Activated naive CD4-positive, alpha-beta T cell treated with anti-CD3 and anti-CD28 coated beads for 36 hours (primary cell): ENCODE measurements at regions not wholly inside any gene's neighbourhood (a gene's known extent, or its start where the extent isn't known, plus 50 kb on each side); places are given as distances from the start of the nearest gene placed in this dataset.

ENCODE experiments used
- CTCF ChIA-PET: fragments of 350-600 bp; sonication (Branson Sonifier 250); formaldehyde crosslinking; loops from one replicate; lab custom pipeline; 2021; ENCODE audit warnings: antibody characterized with exemption; lab: Charles Lee
- DNase-seq: peaks from one replicate; pipeline ENCODE4 v3.0.0-alpha.2; 2020
- H3K27ac Mint-ChIP-seq: one replicate; pipeline ENCODE4 v1.8.0; 2021; ENCODE audit warnings: mild to moderate bottlenecking, mixed read lengths
- H3K27me3 Mint-ChIP-seq: one replicate; pipeline ENCODE4 v1.8.0; 2021; ENCODE audit warnings: low read depth, mixed read lengths
- H3K36me3 Mint-ChIP-seq: one replicate; pipeline ENCODE4 v1.8.0; 2021; ENCODE audit warnings: low read depth, mixed read lengths
- H3K4me1 Mint-ChIP-seq: one replicate; pipeline ENCODE4 v1.8.0; 2021; ENCODE audit warnings: low read depth, mixed read lengths
- H3K4me3 Mint-ChIP-seq: one replicate; pipeline ENCODE4 v1.8.0; 2021; ENCODE audit warnings: mild to moderate bottlenecking, moderate library complexity, mixed read lengths
- H3K9me3 Mint-ChIP-seq: one replicate; pipeline ENCODE4 v1.8.0; 2021; ENCODE audit warnings: mixed read lengths
- intact Hi-C: fragments of 100-400 bp; cut with micrococcal nuclease; formaldehyde crosslinking; loops from one replicate; pipeline ENCODE4 v1.15.1; 2023

GRCh38 chr5:15085671-15086070, 214.1 kb upstream of the ANKH start:
- intact Hi-C loops = no loop called here
- CTCF ChIA-PET = no interaction called here
- Mint-ChIP-seq H3K9me3 (peaks cover 4% of the 10 kb centered on the region), H3K36me3 (no peaks in the 10 kb centered on the region), H3K4me3 (no peak overlapping the region), H3K27me3 (no peaks in the 10 kb centered on the region), H3K4me1 (no peaks in the 10 kb centered on the region), H3K27ac (no peak overlapping the region)
- DNase-seq = no peak

GRCh38 chr5:15082096-15082495, 210.5 kb upstream of the ANKH start:
- Mint-ChIP-seq H3K27me3 (no peaks in the 10 kb centered on the region), H3K4me3 (no peak overlapping the region), H3K9me3 (no peaks in the 10 kb centered on the region), H3K4me1 (no peaks in the 10 kb centered on the region), H3K27ac (no peak overlapping the region), H3K36me3 (no peaks in the 10 kb centered on the region)
- intact Hi-C loops = no loop called here
- DNase-seq = no peak
- CTCF ChIA-PET = no interaction called here

GRCh38 chr5:15080219-15080618, 208.6 kb upstream of the ANKH start:
- no peaks in the 10 kb centered on the region for H3K36me3 Mint-ChIP-seq
- no peak for DNase-seq
- no peak overlapping the region for H3K27ac Mint-ChIP-seq
- no peak overlapping the region for H3K4me3 Mint-ChIP-seq
- CTCF ChIA-PET = no interaction called here
- no peaks in the 10 kb centered on the region for H3K9me3 Mint-ChIP-seq
- H3K27me3 Mint-ChIP-seq = no peaks in the 10 kb centered on the region
- intact Hi-C loops = no loop called here
- H3K4me1 Mint-ChIP-seq = no peaks in the 10 kb centered on the region

GRCh38 chr5:15079566-15079965, 208.0 kb upstream of the ANKH start:
- CTCF ChIA-PET = interaction anchor here (0.9 kb wide), 1 partner anchor 26 kb away, joined by 4 read pairs; no protein-coding TSS in a partner anchor
- no peaks in the 10 kb centered on the region for H3K4me1 Mint-ChIP-seq
- no peaks in the 10 kb centered on the region for H3K36me3 Mint-ChIP-seq
- H3K4me3 Mint-ChIP-seq = no peak overlapping the region
- H3K27me3 Mint-ChIP-seq = no peaks in the 10 kb centered on the region
- no peak for DNase-seq
- no peak overlapping the region for H3K27ac Mint-ChIP-seq
- intact Hi-C loops = no loop called here
- H3K9me3 Mint-ChIP-seq = no peaks in the 10 kb centered on the region

GRCh38 chr5:15074651-15075050, 203.1 kb upstream of the ANKH start:
- Mint-ChIP-seq H3K4me3 (no peak overlapping the region), H3K27ac (no peak overlapping the region), H3K36me3 (no peaks in the 10 kb centered on the region), H3K4me1 (no peaks in the 10 kb centered on the region), H3K9me3 (no peaks in the 10 kb centered on the region), H3K27me3 (peaks cover 3% of the 10 kb centered on the region)
- intact Hi-C loops = no loop called here
- DNase-seq = no peak
- CTCF ChIA-PET = interaction anchor here (1.2 kb wide), 1 partner anchor 35 kb away, joined by 3 read pairs; no protein-coding TSS in a partner anchor

GRCh38 chr5:15073453-15073852, 201.9 kb upstream of the ANKH start:
- H3K4me3 Mint-ChIP-seq = no peak overlapping the region
- CTCF ChIA-PET = no interaction called here
- H3K9me3 Mint-ChIP-seq = no peaks in the 10 kb centered on the region
- DNase-seq = no peak
- H3K36me3 Mint-ChIP-seq = no peaks in the 10 kb centered on the region
- H3K27me3 Mint-ChIP-seq = peaks cover 3% of the 10 kb centered on the region
- intact Hi-C loops = no loop called here
- H3K27ac Mint-ChIP-seq = no peak overlapping the region
- H3K4me1 Mint-ChIP-seq = no peaks in the 10 kb centered on the region

- Mint-ChIP-seq H3K9me3 (no peaks in the 10 kb centered on the region), H3K4me1 (no peaks in the 10 kb centered on the region), H3K27me3 (peaks cover 3% of the 10 kb centered on the region), H3K36me3 (no peaks in the 10 kb centered on the region), H3K4me3 (no peak overlapping the region), H3K27ac (no peak overlapping the region)
- DNase-seq = no peak
- intact Hi-C loops = no loop called here
- CTCF ChIA-PET = no interaction called here
Observed at GRCh38 chr5:15070907-15071306, 199.3 kb upstream of the ANKH start.

GRCh38 chr5:15069407-15069905, 197.9 kb upstream of the ANKH start:
- intact Hi-C loops = no loop called here
- Mint-ChIP-seq H3K27me3 (peaks cover 3% of the 10 kb centered on the region), H3K36me3 (no peaks in the 10 kb centered on the region), H3K9me3 (no peaks in the 10 kb centered on the region), H3K27ac (no peak overlapping the region), H3K4me3 (no peak overlapping the region), H3K4me1 (no peaks in the 10 kb centered on the region)
- DNase-seq = no peak
- CTCF ChIA-PET = no interaction called here

- no peaks in the 10 kb centered on the region for H3K27me3 Mint-ChIP-seq
- H3K4me1 Mint-ChIP-seq = no peaks in the 10 kb centered on the region
- H3K4me3 Mint-ChIP-seq = no peak overlapping the region
- CTCF ChIA-PET = no interaction called here
- H3K36me3 Mint-ChIP-seq = no peaks in the 10 kb centered on the region
- intact Hi-C loops = no loop called here
- no peaks in the 10 kb centered on the region for H3K9me3 Mint-ChIP-seq
- no peak overlapping the region for H3K27ac Mint-ChIP-seq
- DNase-seq = no peak
Observed at GRCh38 chr5:15065091-15065490, 193.5 kb upstream of the ANKH start.

GRCh38 chr5:15064396-15064795, 192.8 kb upstream of the ANKH start:
- Mint-ChIP-seq H3K4me3 (no peak overlapping the region), H3K4me1 (no peaks in the 10 kb centered on the region), H3K9me3 (no peaks in the 10 kb centered on the region), H3K36me3 (no peaks in the 10 kb centered on the region), H3K27me3 (no peaks in the 10 kb centered on the region), H3K27ac (no peak overlapping the region)
- CTCF ChIA-PET = no interaction called here
- intact Hi-C loops = no loop called here
- no peak for DNase-seq

GRCh38 chr5:15056988-15057592, 185.5 kb upstream of the ANKH start:
- no peaks in the 10 kb centered on the region for H3K36me3 Mint-ChIP-seq
- no peak for DNase-seq
- no peak overlapping the region for H3K27ac Mint-ChIP-seq
- no peak overlapping the region for H3K4me3 Mint-ChIP-seq
- CTCF ChIA-PET = interaction anchor here (1.2 kb wide), 1 partner anchor 110 kb away, joined by 3 read pairs; no protein-coding TSS in a partner anchor
- intact Hi-C loops = no loop called here
- H3K9me3 Mint-ChIP-seq = peaks cover 4% of the 10 kb centered on the region
- H3K4me1 Mint-ChIP-seq = no peaks in the 10 kb centered on the region
- peaks cover 1% of the 10 kb centered on the region for H3K27me3 Mint-ChIP-seq

GRCh38 chr5:15044521-15044920, 172.9 kb upstream of the ANKH start:
- H3K27ac Mint-ChIP-seq = no peak overlapping the region
- no peaks in the 10 kb centered on the region for H3K9me3 Mint-ChIP-seq
- no peak overlapping the region for H3K4me3 Mint-ChIP-seq
- intact Hi-C loops = no loop called here
- no peaks in the 10 kb centered on the region for H3K4me1 Mint-ChIP-seq
- peaks cover 8% of the 10 kb centered on the region for H3K27me3 Mint-ChIP-seq
- H3K36me3 Mint-ChIP-seq = no peaks in the 10 kb centered on the region
- no peak for DNase-seq
- CTCF ChIA-PET = no interaction called here

GRCh38 chr5:15037247-15037908, 165.8 kb upstream of the ANKH start:
- DNase-seq = no peak
- intact Hi-C loops = no loop called here
- H3K4me1 Mint-ChIP-seq = no peaks in the 10 kb centered on the region
- peaks cover 7% of the 10 kb centered on the region for H3K9me3 Mint-ChIP-seq
- no peak overlapping the region for H3K4me3 Mint-ChIP-seq
- CTCF ChIA-PET = no interaction called here
- no peaks in the 10 kb centered on the region for H3K36me3 Mint-ChIP-seq
- H3K27me3 Mint-ChIP-seq = peaks cover 1% of the 10 kb centered on the region
- no peak overlapping the region for H3K27ac Mint-ChIP-seq
